BE2C (cell line): ENCODE measurements at regions not wholly inside any gene's neighbourhood (a gene's known extent, or its start where the extent isn't known, plus 50 kb on each side); places are given as distances from the start of the nearest gene placed in this dataset.

Source experiments
- DNase-seq: peaks from one replicate; pipeline ENCODE4 v3.0.0-alpha.2; 2020
- H3K27me3 ChIP-seq: fragments of 250-450 bp; sonication (Bioruptor Pico); 2 replicates; pipeline ENCODE4 v1.5.1; 2020; ENCODE audit warnings: mild to moderate bottlenecking
- H3K36me3 ChIP-seq: fragments of 250-450 bp; sonication (Bioruptor Pico); 2 replicates; pipeline ENCODE4 v1.5.1; 2020; ENCODE audit warnings: mild to moderate bottlenecking
- H3K4me1 ChIP-seq: fragments of 250-450 bp; sonication (Bioruptor Pico); 2 replicates; pipeline ENCODE4 v1.5.1; 2020
- H3K4me3 ChIP-seq: 2 replicates; pipeline ENCODE4 v1.5.1; 2011; ENCODE audit warnings: low read depth, low read length
- H3K9me3 ChIP-seq: fragments of 250-450 bp; sonication (Bioruptor Pico); 2 replicates; pipeline ENCODE4 v1.5.1; 2020
- TF ChIP-seq, protein P1 (sequence below): IDR thresholded peaks from 2 replicates; pipeline ENCODE4 v1.5.1; 2012; ENCODE audit warnings: mild to moderate bottlenecking, low read depth, low read length

DNA sequence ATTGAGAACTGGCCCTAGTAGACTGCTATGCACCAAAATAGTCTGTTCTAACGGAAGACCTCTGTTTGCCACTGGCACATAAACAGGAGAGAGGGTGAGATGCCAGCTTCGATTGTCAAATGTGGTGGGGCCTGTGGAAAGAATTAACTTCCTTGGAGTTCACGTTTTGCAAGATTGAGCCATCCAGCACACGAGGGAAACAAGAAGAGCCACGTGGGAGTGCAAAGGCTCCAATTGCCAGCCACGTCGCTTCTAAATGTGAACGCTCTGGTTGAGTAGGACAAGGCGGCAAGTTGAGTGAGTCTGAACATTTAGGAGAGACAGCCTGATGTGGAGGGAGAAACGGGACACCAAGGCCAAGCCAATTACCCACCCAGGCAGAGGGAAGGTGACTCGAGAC lies 409.1 kb downstream of the FGF9 start:
- H3K27me3 ChIP-seq = no peaks in the 10 kb centered on the region
- H3K4me3 ChIP-seq = no peak overlapping the region
- DNase-seq = no peak
- TF ChIP-seq, protein P1, sequence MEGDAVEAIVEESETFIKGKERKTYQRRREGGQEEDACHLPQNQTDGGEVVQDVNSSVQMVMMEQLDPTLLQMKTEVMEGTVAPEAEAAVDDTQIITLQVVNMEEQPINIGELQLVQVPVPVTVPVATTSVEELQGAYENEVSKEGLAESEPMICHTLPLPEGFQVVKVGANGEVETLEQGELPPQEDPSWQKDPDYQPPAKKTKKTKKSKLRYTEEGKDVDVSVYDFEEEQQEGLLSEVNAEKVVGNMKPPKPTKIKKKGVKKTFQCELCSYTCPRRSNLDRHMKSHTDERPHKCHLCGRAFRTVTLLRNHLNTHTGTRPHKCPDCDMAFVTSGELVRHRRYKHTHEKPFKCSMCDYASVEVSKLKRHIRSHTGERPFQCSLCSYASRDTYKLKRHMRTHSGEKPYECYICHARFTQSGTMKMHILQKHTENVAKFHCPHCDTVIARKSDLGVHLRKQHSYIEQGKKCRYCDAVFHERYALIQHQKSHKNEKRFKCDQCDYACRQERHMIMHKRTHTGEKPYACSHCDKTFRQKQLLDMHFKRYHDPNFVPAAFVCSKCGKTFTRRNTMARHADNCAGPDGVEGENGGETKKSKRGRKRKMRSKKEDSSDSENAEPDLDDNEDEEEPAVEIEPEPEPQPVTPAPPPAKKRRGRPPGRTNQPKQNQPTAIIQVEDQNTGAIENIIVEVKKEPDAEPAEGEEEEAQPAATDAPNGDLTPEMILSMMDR = no peak
- H3K4me1 ChIP-seq = no peaks in the 10 kb centered on the region
- no peaks in the 10 kb centered on the region for H3K36me3 ChIP-seq
- H3K9me3 ChIP-seq = no peaks in the 10 kb centered on the region

DNA sequence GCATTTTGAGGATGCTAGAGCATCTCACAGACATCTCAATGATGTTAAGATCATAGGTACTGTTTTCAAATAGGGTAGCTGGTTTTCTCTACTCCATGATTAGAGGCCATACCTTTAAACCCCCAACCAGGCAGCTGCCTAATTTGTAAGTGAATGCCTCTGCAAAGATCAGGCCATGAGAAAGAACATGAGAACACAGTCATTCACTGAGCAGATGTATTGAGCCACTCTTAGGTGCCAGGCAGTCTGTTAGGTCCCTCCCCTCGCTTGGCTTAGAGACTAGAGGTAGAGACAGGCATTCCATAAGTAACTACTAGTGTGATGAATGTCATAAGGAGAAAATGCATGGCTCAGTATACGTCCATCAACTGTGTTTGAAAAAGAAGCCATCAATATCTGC lies 410.0 kb downstream of the FGF9 start:
- TF ChIP-seq, protein P1 = no peak
- Histone ChIP-seq H3K9me3 (no peaks in the 10 kb centered on the region), H3K27me3 (no peaks in the 10 kb centered on the region), H3K4me3 (no peak overlapping the region), H3K4me1 (no peaks in the 10 kb centered on the region), H3K36me3 (no peaks in the 10 kb centered on the region)
- no peak for DNase-seq

DNA sequence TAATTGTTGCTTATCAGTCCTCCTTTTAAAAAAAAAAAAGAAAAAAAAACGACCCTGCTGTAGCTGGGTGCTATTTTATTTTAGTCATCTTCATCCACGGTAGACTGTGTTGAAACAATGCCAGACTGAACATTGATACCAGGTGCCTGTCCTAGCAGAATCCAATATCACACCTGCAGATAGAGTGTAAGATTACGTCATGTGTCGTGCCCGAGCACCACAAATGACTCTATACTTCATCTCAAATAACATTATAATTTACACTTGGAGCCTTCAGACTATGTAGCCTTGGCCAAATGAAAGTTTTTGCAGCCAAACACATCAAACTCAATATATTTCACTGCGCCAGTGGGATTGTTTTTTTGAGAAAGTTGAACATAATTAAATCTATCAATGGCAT lies 410.6 kb downstream of the FGF9 start:
- no peak for DNase-seq
- Histone ChIP-seq H3K4me1 (no peaks in the 10 kb centered on the region), H3K27me3 (no peaks in the 10 kb centered on the region), H3K9me3 (no peaks in the 10 kb centered on the region), H3K4me3 (no peak overlapping the region), H3K36me3 (no peaks in the 10 kb centered on the region)
- TF ChIP-seq, protein P1 = no peak

DNA sequence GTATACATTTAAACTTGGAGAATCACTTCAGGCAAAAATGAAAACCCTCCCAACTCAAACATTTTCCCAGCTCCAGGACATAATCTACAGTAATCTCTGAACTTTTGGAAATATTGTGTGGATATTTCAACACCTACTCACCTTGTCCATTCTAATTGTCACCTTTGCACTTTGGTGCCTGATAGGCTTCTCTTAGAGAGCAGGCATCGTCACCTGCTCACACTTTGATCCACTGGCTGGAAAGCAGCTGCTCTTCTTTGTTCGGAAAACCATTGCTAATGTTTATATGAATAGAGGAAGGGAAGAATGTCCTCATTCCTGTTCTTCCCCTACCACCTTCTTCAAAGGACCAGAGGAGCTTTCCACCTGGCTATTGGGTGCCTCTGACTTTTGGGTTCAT lies 411.2 kb downstream of the FGF9 start:
- Histone ChIP-seq H3K36me3 (no peaks in the 10 kb centered on the region), H3K27me3 (no peaks in the 10 kb centered on the region), H3K4me1 (no peaks in the 10 kb centered on the region), H3K9me3 (no peaks in the 10 kb centered on the region), H3K4me3 (no peak overlapping the region)
- TF ChIP-seq, protein P1 = no peak
- DNase-seq = no peak

DNA sequence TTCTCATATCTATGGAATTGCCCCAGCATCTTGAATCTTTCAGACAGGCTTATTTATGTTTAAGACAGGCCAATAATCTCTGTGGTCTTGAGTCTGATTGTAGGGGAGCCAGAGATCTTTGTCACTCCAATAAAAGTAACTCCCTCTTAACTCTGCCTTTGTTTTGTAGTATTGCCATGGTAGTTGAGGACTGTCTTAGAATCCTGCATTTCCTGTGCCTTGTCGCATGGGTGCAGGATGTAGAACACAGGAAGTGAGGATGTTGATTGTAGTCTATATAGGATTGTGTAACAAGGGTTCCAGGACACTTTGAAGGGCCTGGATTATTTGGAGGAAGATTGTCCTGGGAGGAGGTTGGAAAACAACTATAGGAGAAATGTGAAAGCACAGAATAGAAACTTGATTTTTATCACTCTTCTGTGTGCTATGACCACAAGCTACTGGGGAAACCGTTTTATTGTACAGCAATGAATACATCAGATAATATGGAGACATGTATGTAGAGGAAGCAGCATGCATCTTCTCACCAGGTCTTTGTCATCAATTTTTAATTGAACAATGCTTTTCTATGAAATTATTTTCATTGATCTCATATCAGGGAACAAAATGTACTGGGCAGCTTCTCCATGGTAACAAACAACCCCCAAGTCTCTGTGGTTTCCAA lies 411.7 kb downstream of the FGF9 start:
- Histone ChIP-seq H3K4me3 (no peak overlapping the region), H3K4me1 (no peaks in the 10 kb centered on the region), H3K9me3 (no peaks in the 10 kb centered on the region), H3K36me3 (no peaks in the 10 kb centered on the region), H3K27me3 (no peaks in the 10 kb centered on the region)
- no peak for DNase-seq
- TF ChIP-seq, protein P1 = no peak

DNA sequence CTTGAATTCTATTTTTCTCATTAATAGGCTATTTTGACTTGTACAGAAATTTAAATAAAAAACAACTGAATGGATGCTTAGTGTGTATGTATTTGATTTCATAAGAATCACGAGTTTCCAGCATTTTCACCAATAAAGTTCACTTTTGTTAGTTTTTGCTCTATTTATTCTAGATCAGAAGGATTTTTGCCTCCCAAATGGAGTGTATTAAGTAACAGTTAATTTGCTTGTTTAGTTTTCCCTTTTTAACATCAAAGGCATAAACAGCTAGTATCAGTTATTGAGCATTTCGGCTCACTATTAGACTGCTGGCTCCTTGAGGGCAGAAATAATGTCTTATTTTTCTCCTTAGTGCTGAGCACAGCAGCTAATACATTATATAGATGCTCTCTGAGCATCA lies 414.1 kb downstream of the FGF9 start:
- H3K4me1 ChIP-seq = no peaks in the 10 kb centered on the region
- no peaks in the 10 kb centered on the region for H3K27me3 ChIP-seq
- TF ChIP-seq, protein P1 = no peak
- H3K4me3 ChIP-seq = no peak overlapping the region
- no peaks in the 10 kb centered on the region for H3K9me3 ChIP-seq
- H3K36me3 ChIP-seq = no peaks in the 10 kb centered on the region
- DNase-seq = no peak
